ENCODE measurements at regions not wholly inside any gene's neighbourhood (a gene's known extent, or its start where the extent isn't known, plus 50 kb on each side); places are given as distances from the start of the nearest gene placed in this dataset.
A peak's percentile ranks its signal among the peaks of the same experiment; 100 is the strongest.

DNA sequence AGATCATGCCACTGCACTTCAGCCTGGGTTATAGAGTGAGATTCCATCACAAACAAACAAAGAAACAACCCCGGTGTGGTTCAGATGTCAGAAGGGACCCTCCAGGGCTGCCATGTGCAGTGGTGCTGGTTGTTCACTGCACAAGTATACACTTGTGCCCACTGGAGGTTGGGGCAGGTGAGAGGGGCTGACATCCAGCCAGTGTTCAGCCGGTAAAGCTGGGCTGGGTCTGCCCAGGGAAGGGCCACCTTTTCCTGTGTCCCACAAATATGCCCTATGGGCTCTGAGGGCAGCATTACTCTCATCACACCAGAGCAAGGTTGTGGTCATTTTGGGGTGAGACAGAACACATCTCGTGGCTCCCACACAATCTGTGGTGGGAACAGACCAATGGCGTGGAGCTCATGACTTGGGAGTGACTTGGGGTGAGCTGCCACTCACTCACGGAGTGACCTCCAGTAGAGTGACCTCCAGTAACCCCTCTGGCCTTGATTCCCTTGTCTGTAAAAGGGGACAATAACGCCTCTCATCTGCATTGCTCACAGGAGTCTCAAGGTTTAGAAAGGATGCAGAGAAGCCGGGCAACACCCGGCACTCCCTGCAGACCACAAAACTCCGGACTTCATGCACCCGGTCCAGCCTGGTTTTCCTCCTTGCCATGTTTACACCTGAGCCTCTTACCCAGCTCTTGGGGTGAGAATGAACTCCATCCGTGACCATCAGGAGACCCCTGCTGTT is 69.0 kb upstream of the VRK1 start:
- no peak for DNase-seq (ENCODE audit: low read depth in 2 of 2)

DNA sequence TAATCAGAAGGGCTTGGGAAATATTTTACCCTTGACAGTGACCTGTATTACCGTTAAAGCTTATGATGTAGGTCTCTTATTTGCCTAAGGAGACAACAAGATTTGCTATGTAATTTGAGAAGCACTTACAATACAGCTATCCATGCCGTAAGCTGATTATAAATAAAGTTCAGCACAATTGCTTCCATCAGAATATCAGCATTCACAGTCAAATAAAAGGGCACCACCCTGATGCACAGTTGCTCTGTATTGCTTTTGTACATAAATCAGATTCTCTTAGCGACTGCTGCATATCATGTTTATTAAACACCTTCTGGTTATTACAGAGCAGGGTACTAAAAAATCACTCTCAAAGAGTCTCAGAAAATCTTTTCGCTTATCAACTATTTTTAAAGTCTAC is 67.3 kb upstream of the VRK1 start:
- no peak for DNase-seq (ENCODE audit: low read depth in 2 of 2)

DNA sequence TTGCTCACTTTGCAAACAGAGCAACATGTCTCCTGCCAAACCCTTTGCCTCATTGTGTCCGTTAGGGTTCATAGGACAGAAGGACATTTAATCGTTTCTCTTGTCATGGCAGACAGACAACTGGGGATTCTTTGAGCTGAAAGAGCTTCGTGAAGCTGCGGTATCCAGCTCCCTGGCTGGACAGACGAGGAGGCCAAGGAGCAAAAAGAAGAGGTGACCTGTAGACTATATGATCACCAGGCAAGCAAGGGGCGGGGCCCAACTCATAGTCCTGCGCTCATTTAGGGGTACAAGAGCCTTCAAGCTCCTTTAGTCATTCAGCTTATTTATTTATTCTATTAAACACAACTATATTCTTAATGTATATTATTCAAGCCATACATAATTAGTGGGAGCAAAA is 66.8 kb upstream of the VRK1 start:
- DNase-seq (ENCODE audit: low read depth in 2 of 2) = no peak

DNA sequence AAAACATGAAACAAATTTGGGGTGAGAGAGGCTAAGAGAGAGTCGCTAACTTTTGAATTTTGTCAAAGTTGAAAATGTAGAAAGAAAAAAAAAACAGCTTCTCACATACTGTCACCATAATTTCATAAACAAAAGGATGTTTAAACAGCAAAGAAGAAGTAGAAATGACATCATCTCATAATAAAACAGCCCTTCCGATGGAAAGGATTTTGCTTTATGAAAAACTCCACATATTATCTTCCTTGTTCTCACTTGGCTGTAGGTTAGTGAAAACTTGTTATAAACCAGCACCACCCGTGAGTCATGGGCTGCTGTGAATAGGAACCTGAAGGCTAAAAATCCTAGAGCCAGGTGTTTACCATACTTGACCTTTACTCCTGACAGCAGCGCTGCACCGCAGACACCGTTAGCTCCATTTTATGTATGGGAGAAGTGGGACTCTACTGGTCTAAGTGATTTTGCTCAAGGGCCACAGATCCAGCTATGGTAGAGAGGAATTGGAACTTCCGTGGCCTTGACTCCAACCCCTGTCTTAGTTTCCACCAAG is 63.0 kb upstream of the VRK1 start:
- DNase-seq (ENCODE audit: low read depth in 2 of 2) = no peak

DNA sequence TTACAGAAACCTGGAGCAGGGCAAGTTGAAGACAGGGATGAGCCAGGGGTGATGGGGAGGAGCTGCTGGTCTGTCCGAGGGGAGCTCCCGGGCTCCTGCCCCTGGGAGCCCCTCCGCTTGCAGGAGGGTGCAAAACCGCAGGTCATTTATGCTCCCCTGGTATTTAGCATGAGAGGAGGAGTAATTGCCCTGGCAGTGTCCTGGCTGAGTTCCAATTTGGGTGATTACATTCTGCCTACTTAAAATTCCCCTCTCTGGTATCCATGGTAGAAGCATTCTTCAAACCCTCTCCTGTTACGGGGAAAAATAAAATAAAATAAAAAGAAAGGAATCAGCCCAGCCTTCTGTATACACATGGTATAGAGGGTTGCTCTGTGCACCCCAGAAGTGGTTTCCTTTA is 61.7 kb upstream of the VRK1 start:
- no peak for DNase-seq (ENCODE audit: low read depth in 2 of 2)

DNA sequence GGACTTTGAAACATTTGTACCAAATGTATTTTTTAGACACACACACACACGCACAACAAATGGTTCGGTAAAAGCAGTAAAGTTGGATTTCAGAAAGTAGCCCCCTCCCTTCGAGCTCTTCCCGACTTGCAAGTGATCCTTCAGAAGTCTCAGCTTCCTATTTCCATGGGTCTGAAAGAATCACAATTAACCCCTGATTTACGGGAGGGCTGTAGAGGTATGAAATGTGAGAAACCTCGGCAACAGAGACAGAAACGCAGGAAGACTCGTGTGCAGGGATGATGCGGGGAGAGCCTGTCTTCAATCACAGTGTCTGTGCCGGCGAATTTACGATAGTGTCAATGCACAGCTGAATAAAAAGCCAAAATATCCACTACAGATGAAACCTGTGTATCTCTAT is 60.7 kb upstream of the VRK1 start:
- no peak for DNase-seq (ENCODE audit: low read depth in 2 of 2)

DNA sequence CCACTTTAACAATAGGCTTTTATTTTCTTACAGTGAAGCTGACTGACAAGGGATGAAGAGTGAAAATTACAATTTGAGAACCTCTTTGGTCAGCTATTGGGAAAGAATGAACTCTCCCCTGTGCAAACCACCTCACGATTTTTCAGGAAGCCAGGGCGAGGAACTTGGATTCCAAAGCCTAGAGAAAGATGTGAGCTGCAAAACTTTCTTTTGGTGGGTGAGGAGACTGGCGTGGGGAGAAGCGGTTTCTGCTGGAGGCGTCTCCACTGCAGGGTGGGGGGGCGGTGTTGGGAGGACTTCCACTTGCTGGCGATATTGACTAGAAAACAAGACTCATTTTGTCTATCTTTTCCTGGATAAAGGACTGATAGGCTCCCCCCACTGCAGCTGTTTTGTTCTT is 59.3 kb upstream of the VRK1 start:
- no peak for DNase-seq (ENCODE audit: low read depth in 2 of 2)

DNA sequence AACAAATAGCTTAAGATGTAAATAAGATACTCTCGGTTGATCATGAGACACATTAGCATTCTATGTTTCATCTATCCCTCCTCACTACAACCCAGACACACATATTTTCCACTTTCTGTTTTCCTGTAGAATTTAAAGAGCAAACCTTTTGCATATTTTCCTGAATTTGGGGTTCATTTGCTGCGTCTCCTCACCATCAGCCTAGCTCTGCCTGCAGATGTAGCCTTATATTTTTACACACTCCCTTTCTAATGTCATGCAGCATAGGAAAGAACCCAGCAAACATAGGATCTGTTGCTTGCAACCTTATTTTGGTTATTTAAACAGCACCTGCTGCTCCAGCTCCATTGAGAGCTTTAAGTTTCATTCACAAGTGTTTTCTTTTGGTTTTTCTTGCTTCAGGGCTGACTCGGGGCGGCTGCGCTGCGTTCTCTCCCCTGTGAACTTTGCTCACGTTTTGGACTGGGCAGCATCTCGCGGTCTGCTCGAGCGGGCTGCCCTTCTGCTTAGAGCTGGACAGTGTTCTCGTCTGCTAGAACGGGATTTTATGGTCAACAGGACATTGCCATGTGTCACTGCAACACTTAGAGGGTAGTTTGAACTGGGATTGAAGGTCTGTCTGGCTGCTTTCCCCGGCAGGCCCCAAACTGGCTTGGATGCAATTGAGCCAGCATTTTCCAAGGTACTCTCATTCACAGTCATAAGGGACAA is 57.8 kb upstream of the VRK1 start:
- no peak for DNase-seq (ENCODE audit: low read depth in 2 of 2)

DNA sequence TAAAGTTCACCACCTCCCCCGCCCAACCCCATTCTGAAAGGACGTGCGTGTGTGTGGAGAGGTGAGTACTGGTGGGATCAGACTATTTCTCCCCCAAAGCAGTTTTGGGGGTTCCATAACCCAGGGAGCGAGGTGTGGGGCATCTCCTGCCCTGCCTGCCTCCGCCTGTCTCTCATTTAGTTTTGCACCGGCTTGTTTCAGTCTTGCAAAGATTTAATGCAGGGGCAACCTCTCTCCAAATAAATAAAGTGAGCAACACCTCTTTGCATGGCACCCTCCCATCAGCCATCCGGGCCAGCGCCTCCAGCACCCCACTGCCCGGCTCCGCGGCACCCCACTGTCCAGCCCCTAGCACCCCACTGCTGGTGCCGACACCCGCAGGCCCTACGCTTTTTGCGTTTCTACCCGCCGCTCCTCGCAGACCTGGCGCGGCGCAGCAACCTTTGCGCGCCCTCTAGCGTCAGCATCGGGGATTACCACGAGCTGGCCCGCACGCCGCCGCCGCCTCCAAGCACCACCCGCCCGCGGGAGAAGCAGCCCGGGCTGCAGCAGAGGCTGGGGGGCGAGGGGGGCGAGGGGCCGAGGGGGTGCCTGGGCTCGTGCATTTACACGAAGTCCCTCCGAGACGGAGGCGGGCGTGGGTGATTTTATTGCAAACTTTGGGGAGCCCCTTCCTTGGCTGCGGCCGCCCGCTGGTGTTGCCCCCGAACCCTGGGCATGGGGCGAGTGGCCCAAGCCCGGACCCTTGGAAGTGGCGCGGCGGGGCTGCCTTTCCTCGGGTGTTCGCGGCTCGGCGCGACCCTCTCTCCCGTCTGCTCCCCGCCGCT is 55.8 kb upstream of the VRK1 start:
- DNase-seq (ENCODE audit: low read depth in 2 of 2) = peak in 1 of 2 experiments; percentile 2

DNA sequence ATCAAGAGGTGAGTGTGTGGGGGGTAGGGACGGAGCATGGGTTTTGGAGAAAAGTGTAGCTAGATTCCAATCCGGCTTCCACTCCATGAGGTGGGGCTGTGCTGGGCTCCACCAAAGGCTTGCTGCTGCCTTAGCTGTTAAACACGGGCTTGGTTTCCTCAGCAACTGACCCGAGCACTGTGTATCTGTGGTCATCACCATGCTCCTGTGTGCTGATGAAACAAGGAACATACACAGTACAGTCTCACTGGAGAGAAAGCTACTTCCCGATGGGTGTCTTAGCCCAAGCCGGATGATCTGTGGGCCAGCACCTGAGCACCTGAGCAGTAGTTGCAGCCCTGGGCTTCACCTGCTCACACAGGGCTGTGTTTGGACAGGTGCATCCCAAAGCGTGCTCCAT is 52.9 kb upstream of the VRK1 start:
- no peak for DNase-seq (ENCODE audit: low read depth in 2 of 2)

DNA sequence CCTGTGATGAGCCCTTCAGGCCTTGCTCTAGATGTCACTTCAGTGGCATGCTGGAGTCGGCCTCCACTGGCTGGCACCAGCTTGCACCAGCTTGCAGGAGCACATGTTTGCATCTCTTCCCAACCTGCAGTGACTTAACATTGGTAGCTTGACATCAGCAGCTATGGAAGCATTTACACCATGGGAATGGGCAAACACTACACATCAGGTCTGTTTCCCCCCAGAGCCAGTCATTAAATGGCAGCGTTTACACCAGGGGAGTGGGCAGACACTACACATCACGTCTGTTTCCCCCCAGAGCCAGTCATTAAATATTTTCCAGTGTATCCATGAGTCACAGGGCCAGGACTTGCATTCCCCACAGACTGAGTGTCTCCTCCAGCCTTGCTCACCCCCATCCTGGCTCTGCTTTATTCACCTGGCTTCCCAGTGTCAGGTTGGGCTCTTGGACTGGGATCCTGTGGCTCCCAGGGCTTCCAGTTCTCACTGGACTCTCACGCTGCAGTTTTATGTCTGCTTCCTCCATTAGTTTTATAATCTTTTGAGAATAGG is 51.6 kb upstream of the VRK1 start:
- DNase-seq (ENCODE audit: low read depth in 2 of 2) = no peak

DNA sequence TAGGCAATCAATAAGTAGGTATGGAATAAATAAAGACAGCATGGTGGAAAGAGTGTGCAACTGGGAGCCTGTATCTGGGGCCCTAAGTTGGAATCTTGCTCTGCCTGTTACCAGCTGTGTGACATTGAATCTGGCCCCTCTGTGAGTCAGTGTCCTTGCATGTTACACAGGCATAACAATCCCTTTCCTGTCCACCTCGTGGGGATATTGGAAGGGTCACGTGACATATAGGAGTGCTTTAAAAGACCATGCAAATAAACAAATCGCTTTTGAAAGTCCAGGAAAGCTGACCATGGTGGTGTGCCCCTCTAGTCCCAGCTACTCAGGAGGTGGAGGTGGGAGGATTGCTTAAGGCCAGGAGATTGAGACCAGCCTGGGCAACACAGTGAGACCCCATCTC is 51.1 kb upstream of the VRK1 start:
- no peak for DNase-seq (ENCODE audit: low read depth in 2 of 2)

DNA sequence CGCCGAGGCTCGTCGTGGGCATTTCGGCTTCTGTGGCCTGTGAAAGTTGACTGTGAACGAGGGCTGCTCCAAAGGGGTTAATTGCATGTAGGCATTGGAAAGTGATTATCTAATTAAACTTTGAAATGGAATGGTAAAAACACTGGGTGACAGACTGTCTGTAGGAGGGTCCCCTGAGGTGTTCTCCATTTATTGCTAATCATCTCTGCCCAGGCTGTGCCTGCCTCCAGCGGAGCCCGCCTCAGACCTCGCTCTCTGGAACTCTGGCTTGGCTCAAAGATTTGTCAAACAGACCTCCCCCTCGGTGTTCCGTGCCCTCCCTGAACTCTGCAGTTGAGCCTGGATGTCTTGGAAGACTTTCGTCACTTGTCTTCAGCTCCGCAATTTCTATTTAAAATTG is 50.2 kb upstream of the VRK1 start:
- no peak for DNase-seq (ENCODE audit: low read depth in 2 of 2)

Data from fibroblast of skin of left biceps (primary cell).